Type B pancreatic cell (in vitro differentiated cells): ENCODE measurements at regions not wholly inside any gene's neighbourhood (a gene's known extent, or its start where the extent isn't known, plus 50 kb on each side); places are given as distances from the start of the nearest gene placed in this dataset.
"Not testable (repeated sequence)": the region's sequence is repeated elsewhere in the genome, so short reads cannot be mapped to it uniquely, and the experiment has no call there.

Experiments
- DNase-seq: peaks from one replicate; pipeline ENCODE4 v3.0.0; 2021; ENCODE audit warnings: mixed read lengths; ENCODE audit not compliant: unreplicated experiment; ENCODE audit errors: extremely low spot score
- H3K27ac Mint-ChIP-seq: 2 replicates; pipeline ENCODE4 v1.8.0; 2021; ENCODE audit warnings: mild to moderate bottlenecking, mixed read lengths
- H3K27me3 Mint-ChIP-seq: 2 replicates; pipeline ENCODE4 v1.8.0; 2021; ENCODE audit warnings: mixed read lengths
- H3K36me3 Mint-ChIP-seq: 2 replicates; pipeline ENCODE4 v1.8.0; 2021; ENCODE audit warnings: mixed read lengths
- H3K4me1 Mint-ChIP-seq: one replicate; pipeline ENCODE4 v1.8.0; 2021; ENCODE audit warnings: mixed read lengths; ENCODE audit not compliant: unreplicated experiment
- H3K4me3 Mint-ChIP-seq: 2 replicates; pipeline ENCODE4 v1.8.0; 2021; ENCODE audit warnings: mild to moderate bottlenecking, mixed read lengths
- H3K9me3 Mint-ChIP-seq: 2 replicates; pipeline ENCODE4 v1.8.0; 2021; ENCODE audit warnings: mixed read lengths
- TF ChIP-seq, protein P1 (sequence below): fragments of 200-600 bp; sonication (generic); conservative IDR thresholded peaks from 2 replicates; pipeline ENCODE4 v1.5.0; 2021; ENCODE audit warnings: antibody characterized with exemption, mild to moderate bottlenecking

DNA sequence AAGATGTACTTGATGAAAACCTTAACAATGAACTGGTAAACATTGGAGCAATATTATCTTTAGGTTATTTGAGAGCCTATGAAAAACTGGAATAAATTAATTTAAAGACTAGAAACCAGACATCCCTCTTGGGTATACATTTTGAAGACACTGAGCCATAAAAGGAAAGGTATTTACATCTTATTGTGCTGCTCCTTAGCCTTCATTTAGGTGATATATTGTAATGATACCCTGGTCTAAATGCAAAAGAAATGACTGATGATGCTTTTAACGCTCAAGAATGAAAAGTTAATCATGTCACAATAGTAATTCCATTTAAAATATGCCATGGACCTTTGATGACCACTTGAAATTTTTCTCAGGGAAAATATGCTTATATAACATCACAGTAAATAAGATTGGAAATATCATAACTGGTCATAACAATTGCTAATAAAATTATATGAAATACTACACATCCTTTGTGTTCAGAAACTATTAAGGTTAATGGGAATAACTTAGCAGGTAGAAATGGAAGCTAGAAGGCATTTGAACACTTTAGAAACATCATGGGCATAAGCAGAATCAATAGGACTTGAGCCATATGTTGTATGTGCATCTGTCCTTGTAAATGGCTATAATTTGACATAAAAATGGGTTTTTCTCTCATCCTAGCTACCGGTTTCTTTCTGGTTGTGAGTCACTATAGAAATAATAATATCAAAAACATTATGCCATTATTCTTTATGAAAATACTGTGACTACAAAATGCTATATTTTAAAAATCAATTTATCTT lies 979.7 kb downstream of the RAPGEF2 start:
- Mint-ChIP-seq H3K9me3 (peaks cover 4% of the 10 kb centered on the region), H3K4me3 (no peak overlapping the region), H3K36me3 (no peaks in the 10 kb centered on the region), H3K27ac (no peak overlapping the region), H3K4me1 (peaks cover 7% of the 10 kb centered on the region), H3K27me3 (no peaks in the 10 kb centered on the region)
- TF ChIP-seq, protein P1, sequence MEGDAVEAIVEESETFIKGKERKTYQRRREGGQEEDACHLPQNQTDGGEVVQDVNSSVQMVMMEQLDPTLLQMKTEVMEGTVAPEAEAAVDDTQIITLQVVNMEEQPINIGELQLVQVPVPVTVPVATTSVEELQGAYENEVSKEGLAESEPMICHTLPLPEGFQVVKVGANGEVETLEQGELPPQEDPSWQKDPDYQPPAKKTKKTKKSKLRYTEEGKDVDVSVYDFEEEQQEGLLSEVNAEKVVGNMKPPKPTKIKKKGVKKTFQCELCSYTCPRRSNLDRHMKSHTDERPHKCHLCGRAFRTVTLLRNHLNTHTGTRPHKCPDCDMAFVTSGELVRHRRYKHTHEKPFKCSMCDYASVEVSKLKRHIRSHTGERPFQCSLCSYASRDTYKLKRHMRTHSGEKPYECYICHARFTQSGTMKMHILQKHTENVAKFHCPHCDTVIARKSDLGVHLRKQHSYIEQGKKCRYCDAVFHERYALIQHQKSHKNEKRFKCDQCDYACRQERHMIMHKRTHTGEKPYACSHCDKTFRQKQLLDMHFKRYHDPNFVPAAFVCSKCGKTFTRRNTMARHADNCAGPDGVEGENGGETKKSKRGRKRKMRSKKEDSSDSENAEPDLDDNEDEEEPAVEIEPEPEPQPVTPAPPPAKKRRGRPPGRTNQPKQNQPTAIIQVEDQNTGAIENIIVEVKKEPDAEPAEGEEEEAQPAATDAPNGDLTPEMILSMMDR: no peak
- DNase-seq: no peak

DNA sequence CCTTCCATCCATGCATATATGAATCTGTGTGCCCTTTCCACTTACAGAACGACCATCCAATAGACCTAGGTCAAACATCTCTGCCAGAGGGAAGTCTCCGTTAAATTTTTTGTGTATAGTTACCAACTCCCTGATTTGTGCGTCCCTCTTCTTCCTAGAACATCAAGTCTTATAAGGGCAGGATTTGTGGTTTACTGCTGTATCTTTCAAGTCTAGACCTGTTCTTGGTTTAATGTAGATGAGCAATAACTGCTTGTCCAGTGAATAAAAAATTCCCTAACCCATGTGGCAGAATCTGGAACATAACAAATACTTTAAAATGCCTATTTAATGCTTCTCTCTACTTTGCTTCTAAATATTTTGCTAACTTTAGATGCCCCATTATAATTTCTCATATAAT lies 988.8 kb downstream of the RAPGEF2 start:
- Mint-ChIP-seq H3K27ac (no peak overlapping the region), H3K4me1 (no peaks in the 10 kb centered on the region)
- TF ChIP-seq, protein P1: no peak

DNA sequence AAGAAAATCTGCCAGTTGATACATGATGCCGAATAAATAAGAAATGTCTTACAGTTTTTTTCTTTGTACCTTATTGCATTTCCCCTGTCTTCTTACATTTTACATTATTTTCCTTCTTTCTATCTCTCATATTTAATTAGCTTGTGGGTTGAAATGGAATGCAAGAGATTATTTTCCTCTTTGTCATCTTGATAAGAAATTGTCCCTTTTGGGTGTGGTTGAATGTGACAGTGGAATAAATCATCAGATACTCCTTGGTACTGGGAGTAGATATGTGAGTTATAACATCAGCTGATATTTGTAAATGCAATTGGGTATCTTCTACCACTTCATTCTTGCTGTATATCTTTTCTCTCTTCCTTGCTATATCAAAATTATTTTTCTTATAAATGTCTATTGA lies 997.4 kb downstream of the RAPGEF2 start:
- H3K27me3 Mint-ChIP-seq: no peaks in the 10 kb centered on the region
- no peaks in the 10 kb centered on the region for H3K4me1 Mint-ChIP-seq
- no peak overlapping the region for H3K4me3 Mint-ChIP-seq
- H3K36me3 Mint-ChIP-seq: no peaks in the 10 kb centered on the region
- H3K27ac Mint-ChIP-seq: no peak overlapping the region
- TF ChIP-seq, protein P1: no peak
- peaks cover 4% of the 10 kb centered on the region for H3K9me3 Mint-ChIP-seq
- no peak for DNase-seq

More for the DNA sequence above, 988.8 kb downstream of the RAPGEF2 start:
- Mint-ChIP-seq H3K4me3 (no peak overlapping the region), H3K36me3 (no peaks in the 10 kb centered on the region), H3K27me3 (no peaks in the 10 kb centered on the region), H3K9me3 (peaks cover 8% of the 10 kb centered on the region)
- DNase-seq: no peak

DNA sequence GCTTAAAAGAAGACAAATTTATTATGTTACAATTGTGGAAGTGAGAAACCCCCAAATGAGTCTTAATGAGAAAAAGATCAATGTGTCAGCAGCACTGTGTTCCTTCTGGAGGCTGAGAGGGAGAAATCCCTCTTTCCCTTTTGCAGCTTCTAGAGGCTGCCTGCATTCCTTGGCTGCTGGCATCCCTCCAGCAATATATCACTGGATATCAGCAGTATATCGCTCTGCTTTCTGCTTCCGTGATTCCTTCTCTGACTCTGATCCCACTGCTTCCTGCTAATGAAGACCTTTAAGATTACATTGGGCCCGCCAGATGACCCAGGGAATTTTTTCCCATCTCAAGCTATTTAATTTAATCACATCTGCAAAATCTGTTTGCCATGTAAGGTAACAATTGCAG lies 1008.0 kb downstream of the RAPGEF2 start:
- no peaks in the 10 kb centered on the region for H3K36me3 Mint-ChIP-seq
- peaks cover 25% of the 10 kb centered on the region for H3K9me3 Mint-ChIP-seq
- no peak overlapping the region for H3K27ac Mint-ChIP-seq
- no peaks in the 10 kb centered on the region for H3K27me3 Mint-ChIP-seq
- H3K4me3 Mint-ChIP-seq: no peak overlapping the region
- no peak for DNase-seq
- TF ChIP-seq, protein P1: no peak
- H3K4me1 Mint-ChIP-seq: no peaks in the 10 kb centered on the region

DNA sequence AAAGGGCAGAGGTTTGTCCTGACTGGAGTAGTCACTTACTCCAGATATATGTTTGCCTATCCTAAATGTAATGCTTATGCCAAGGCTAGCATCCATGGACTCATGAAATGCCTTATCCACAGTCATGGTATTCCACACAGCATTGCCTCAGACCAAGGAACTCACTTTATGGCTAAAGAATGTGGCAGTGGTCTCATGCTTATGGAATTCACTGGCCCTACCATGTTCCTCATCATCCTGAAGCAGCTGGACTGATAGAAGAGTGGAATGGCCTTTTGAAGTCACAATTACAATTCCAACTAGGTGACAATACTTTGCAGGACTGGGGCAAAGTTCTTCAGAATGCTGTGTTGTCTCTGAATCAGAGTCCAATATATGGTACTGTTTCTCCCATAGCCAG lies 1014.8 kb downstream of the RAPGEF2 start:
- Mint-ChIP-seq H3K27me3 (no peaks in the 10 kb centered on the region), H3K9me3 (peaks cover 17% of the 10 kb centered on the region), H3K36me3 (no peaks in the 10 kb centered on the region), H3K4me3 (no peak overlapping the region), H3K27ac (no peak overlapping the region), H3K4me1 (no peaks in the 10 kb centered on the region)
- TF ChIP-seq, protein P1: no peak
- no peak for DNase-seq

DNA sequence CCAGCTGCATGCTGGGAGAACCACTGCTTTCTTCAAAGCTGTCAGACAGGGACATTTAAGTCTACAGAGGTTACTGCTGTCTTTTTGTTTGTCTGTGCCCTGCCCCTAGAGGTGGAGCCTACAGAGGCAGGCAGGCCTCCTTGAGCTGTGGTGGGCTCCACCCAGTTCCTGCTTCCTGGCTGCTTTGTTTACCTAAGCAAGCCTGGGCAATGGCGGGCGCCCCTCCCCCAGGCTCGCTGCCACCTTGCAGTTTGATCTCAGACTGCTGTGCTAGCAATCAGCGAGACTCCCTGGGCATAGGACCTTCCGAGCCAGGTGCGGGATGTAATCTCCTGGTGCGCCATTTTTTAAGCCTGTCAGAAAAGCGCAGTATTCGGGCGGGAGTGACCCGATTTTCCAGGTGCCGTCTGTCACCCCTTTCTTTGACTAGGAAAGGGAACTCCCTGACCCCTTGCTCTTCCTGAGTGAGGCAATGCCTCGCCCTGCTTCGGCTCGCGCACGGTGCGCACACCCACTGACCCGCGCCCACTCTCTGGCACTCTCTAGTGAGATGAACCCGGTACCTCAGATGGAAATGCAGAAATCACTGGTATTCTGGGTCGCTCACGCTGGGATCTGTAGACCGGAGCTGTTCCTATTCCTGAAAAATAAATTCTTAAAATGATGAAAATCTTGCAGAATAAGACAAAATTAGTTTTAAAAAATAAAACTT lies 1022.9 kb downstream of the RAPGEF2 start:
- not testable (repeated sequence) for DNase-seq, H3K27me3 Mint-ChIP-seq, H3K9me3 Mint-ChIP-seq, H3K4me1 Mint-ChIP-seq, H3K36me3 Mint-ChIP-seq
- H3K27ac Mint-ChIP-seq: peak overlapping the region; percentile 34
- H3K4me3 Mint-ChIP-seq: peak overlapping the region; percentile 31
